H1 (cell line): ENCODE measurements at regions not wholly inside any gene's neighbourhood (a gene's known extent, or its start where the extent isn't known, plus 50 kb on each side); places are given as distances from the start of the nearest gene placed in this dataset.

Experiments
- ASH2L ChIP-seq: fragments of 200-600, 300-600 bp; sonication (generic); IDR thresholded peaks from one replicate; pipeline ENCODE4 v1.7.1; 2017; ENCODE audit warnings: low read length
- BRCA1 ChIP-seq: IDR thresholded peaks from 2 replicates; pipeline ENCODE4 v1.6.1; 2012; ENCODE audit warnings: low read depth, low read length, improper control_type of control experiment
- CBX8 ChIP-seq: fragments of 300-800, 300-1000 bp; sonication (generic); IDR thresholded peaks from 2 replicates; pipeline ENCODE4 v1.7.1; 2016; ENCODE audit warnings: low read depth, low read length, borderline replicate concordance
- CHD2 ChIP-seq: IDR thresholded peaks from 2 replicates; pipeline ENCODE4 v1.6.1; 2012; ENCODE audit warnings: low read length, improper control_type of control experiment
- CREB1 ChIP-seq: IDR thresholded peaks from 2 replicates; pipeline ENCODE4 v1.6.1; 2012; ENCODE audit warnings: inconsistent platforms
- EZH2 ChIP-seq: fragments of 200-600 bp; sonication (generic); IDR thresholded peaks from 2 replicates; pipeline ENCODE4 v1.7.1; 2012; ENCODE audit warnings: low read depth, mild to moderate bottlenecking, moderate library complexity, low read length, inconsistent platforms; ENCODE audit not compliant: severe bottlenecking
- JUND ChIP-seq: IDR thresholded peaks from 2 replicates; pipeline ENCODE4 v1.6.1; 2011; ENCODE audit warnings: mild to moderate bottlenecking, improper control_type of control experiment, low read length
- KDM1A ChIP-seq: fragments of 200-600, 300-600 bp; sonication (generic); IDR thresholded peaks from 2 replicates; pipeline ENCODE4 v1.7.1; 2016; ENCODE audit warnings: mild to moderate bottlenecking, low read length, borderline replicate concordance
- MAFK ChIP-seq: IDR thresholded peaks from 2 replicates; pipeline ENCODE4 v1.6.1; 2012; ENCODE audit warnings: low read depth, mild to moderate bottlenecking, improper control_type of control experiment, low read length
- POLR2A ChIP-seq, 2 experiments: IDR thresholded peaks; 1 replicate in 1 of 2; 2 replicates in 1 of 2; pipeline ENCODE4 v1.6.1; 2011; ENCODE audit warnings: low read depth in 2 of 2, low read length in 2 of 2, mild to moderate bottlenecking in 2 of 2; ENCODE audit errors: control extremely low read depth in 1 of 2
- RAD21 ChIP-seq, 2 experiments: IDR thresholded peaks in 1 of 2; conservative IDR thresholded peaks in 1 of 2; 2 replicates each; pipeline ENCODE4 v1.6.1; 2011; ENCODE audit warnings: low read depth in 2 of 2, low read length in 2 of 2, improper control_type of control experiment in 1 of 2, inconsistent platforms in 1 of 2, mild to moderate bottlenecking in 1 of 2, moderate library complexity in 1 of 2
- TF ChIP-seq, protein P1 (sequence below), 3 experiments: IDR thresholded peaks; 1 replicate in 2 of 3; 2 replicates in 1 of 3; pipeline versions ENCODE4 v1.5.1 to v1.6.1; 2011; ENCODE audit warnings: low read length in 3 of 3, mild to moderate bottlenecking in 3 of 3, inconsistent platforms in 2 of 3, low read depth in 1 of 3, moderate library complexity in 1 of 3; ENCODE audit not compliant: insufficient read depth in 1 of 3; ENCODE audit errors: control extremely low read depth in 1 of 3
- TF ChIP-seq, protein P2 (sequence below): IDR thresholded peaks from 2 replicates; pipeline ENCODE4 v1.6.1; 2012; ENCODE audit warnings: inconsistent platforms

DNA sequence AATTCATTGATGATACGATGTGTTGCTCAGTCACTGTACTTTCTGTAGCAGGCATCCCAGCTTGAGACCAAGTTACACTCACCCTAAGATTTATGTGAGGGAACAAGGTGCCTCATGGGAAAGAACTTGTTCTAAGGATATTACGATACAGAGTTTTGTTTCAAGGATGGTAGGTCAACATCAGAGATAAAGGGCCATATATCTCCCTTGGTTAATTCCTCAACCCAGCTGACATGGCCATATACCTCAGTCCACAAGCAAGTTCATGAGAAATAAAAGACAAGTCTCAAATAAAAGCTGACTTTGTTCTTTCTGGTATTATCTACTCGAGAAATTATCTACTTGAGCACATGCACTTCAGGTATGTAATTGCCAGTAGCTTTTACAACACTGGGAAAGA lies 1535.9 kb upstream of the IGFBP7 start:
- TF ChIP-seq POLR2A (IDR thresholded peaks at IDR 0.05; ENCODE audit: control extremely low read depth in 1 of 2, low read depth in 2 of 2, low read length in 2 of 2) (no peak), KDM1A (no peak), CREB1 (no peak), EZH2 (no peak), CBX8 (no peak), ASH2L (no peak), MAFK (no peak), BRCA1 (no peak), RAD21 (IDR thresholded peaks at IDR 0.05 in 1 of 2, conservative IDR thresholded peaks at IDR 0.05 in 1 of 2; ENCODE audit: low read depth in 2 of 2, low read length in 2 of 2) (no peak), CHD2 (no peak), JUND (no peak)
- TF ChIP-seq, protein P1, sequence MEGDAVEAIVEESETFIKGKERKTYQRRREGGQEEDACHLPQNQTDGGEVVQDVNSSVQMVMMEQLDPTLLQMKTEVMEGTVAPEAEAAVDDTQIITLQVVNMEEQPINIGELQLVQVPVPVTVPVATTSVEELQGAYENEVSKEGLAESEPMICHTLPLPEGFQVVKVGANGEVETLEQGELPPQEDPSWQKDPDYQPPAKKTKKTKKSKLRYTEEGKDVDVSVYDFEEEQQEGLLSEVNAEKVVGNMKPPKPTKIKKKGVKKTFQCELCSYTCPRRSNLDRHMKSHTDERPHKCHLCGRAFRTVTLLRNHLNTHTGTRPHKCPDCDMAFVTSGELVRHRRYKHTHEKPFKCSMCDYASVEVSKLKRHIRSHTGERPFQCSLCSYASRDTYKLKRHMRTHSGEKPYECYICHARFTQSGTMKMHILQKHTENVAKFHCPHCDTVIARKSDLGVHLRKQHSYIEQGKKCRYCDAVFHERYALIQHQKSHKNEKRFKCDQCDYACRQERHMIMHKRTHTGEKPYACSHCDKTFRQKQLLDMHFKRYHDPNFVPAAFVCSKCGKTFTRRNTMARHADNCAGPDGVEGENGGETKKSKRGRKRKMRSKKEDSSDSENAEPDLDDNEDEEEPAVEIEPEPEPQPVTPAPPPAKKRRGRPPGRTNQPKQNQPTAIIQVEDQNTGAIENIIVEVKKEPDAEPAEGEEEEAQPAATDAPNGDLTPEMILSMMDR (IDR thresholded peaks at IDR 0.05; ENCODE audit: control extremely low read depth in 1 of 3, insufficient read depth in 1 of 3, low read depth in 1 of 3, low read length in 3 of 3), result no peak
- TF ChIP-seq, protein P2, sequence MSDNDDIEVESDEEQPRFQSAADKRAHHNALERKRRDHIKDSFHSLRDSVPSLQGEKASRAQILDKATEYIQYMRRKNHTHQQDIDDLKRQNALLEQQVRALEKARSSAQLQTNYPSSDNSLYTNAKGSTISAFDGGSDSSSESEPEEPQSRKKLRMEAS, result no peak
